ENCODE measurements at regions not wholly inside any gene's neighbourhood (a gene's known extent, or its start where the extent isn't known, plus 50 kb on each side); places are given as distances from the start of the nearest gene placed in this dataset.

DNA sequence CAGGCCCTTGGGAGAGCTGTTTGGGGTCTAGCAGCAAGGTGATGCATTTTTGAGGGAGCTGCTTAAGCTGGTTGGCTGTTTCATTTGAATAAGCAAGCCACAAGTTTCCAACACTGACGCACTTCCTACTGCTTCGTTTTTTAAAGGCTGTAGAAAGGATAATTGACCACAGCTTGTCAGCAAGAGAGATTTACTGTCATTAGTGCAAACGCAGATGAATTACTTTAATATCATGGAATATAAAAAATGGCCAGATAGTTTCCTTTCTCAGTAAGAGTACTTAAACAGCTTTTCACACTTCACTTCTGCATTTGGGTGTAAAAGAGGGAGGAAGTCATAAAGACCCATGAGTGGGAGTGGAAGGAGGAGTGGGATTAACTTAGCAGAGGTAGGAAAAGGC lies 61.5 kb downstream of the FZD1 start (continued):
- TF ChIP-seq MLLT1 (IDR thresholded peaks at IDR 0.05) (no peak), KDM1A (IDR thresholded peaks at IDR 0.05; ENCODE audit: borderline replicate concordance) (no peak), PRDM15 (CRISPR knock-in tag; IDR thresholded peaks at IDR 0.05) (no peak), EED (IDR thresholded peaks at IDR 0.05; ENCODE audit: low read depth) (no peak), NFXL1 (IDR thresholded peaks at IDR 0.05; ENCODE audit: borderline replicate concordance) (no peak), TARDBP (IDR thresholded peaks at IDR 0.05; ENCODE audit: borderline replicate concordance) (no peak), BHLHE40 (IDR thresholded peaks at IDR 0.05; ENCODE audit: borderline replicate concordance in 1 of 2, low read depth in 2 of 2, low read length in 1 of 2) (no peak)

DNA sequence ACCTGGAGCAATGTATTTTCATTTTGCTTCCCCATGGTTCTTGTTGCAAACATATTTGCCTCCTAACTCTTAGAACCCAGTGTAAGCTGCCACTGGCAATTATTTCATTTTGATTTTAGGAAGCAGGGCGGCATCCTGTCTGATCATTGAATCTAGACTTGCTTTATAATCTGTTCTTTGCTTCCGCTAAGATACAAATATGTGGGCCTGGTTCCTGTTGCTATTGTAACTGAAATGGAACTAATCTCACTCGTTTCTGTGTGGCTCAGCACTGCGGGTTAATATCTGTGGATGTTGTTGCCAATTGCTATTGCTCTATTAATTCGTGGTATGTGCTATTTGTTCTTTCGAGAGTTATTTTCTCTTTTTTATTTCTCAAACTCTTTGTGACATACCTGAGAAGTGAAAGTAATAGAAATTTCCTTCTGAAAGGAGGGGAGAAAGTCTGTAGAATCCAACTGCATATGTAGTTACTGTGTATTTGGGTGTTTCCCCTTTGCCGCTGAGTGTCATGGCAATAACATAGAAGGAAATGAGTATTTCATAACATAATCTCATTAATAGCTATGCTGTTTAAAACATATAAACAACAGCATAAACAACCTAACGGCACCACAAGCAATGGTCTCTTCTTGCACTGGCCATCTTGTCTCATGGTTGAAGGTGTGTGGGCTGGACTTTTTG lies 62.4 kb downstream of the FZD1 start:
- H4K20me1 ChIP-seq (ENCODE audit: control insufficient read depth, insufficient read depth), result no peaks in the 10 kb centered on the region; the same call in 1 of the 2 replicates
- CTCF ChIA-PET, result no interaction called here
- ATAC-seq (no peak), FAIRE-seq (no peak), DNase-seq (ENCODE audit: low read depth, low spot score) (no peak)
- no peaks in the 10 kb centered on the region for H3K9me3 ChIP-seq (replicated peaks; ENCODE audit: control insufficient read depth, insufficient read depth, low read length)
- H3K36me3 ChIP-seq (ENCODE audit: control insufficient read depth in 2 of 2, insufficient read depth in 2 of 2, low read length in 1 of 2), result no peaks in the 10 kb centered on the region
- WGBS (ENCODE audit: insufficient coverage, insufficient replicate concordance, low lambda C conversion rate, missing lambda C conversion rate), result 59% methylated on average over 8 of the region's 8 CpGs
- no peak overlapping the region for H2AFZ ChIP-seq (ENCODE audit: control insufficient read depth, low read depth, low read length)
- in situ Hi-C loops (cut with MboI) (no loop called here), intact Hi-C loops (cut with micrococcal nuclease; ENCODE audit: unreplicated experiment) (no loop called here)
- H3K4me3 ChIP-seq, result no peak overlapping the region
- no peak overlapping the region for H3K9ac ChIP-seq (ENCODE audit: control insufficient read depth, insufficient read depth, low read length)
- H3K27ac ChIP-seq (ENCODE audit: control insufficient read depth, insufficient read depth), result no peak overlapping the region
- no peak overlapping the region for H3K4me2 ChIP-seq (ENCODE audit: control insufficient read depth, insufficient read depth)
- no peaks in the 10 kb centered on the region for H3K79me2 ChIP-seq (ENCODE audit: control insufficient read depth, insufficient read depth, low read length)
- POLR2A ChIA-PET, result no interaction called here
- H3K27me3 ChIP-seq (replicated peaks in 1 of 2; ENCODE audit: control insufficient read depth in 2 of 2, insufficient read depth in 2 of 2, low read length in 1 of 2), result no peaks in the 10 kb centered on the region
- RAD21 ChIA-PET (ENCODE audit: unreplicated experiment), result no interaction called here
- H3K4me1 ChIP-seq (ENCODE audit: control insufficient read depth, insufficient read depth, low read length), result no peaks in the 10 kb centered on the region
- SMC1A ChIA-PET (ENCODE audit: uncharacterized antibody, unreplicated experiment), result no interaction called here
- BruUV-seq (replicated peaks), result no TSS peak
- TF ChIP-seq TCF7 (IDR thresholded peaks at IDR 0.05; ENCODE audit: borderline replicate concordance) (no peak), ZNF622 (IDR thresholded peaks at IDR 0.05) (no peak), HDGF (IDR thresholded peaks at IDR 0.05) (no peak), SREBF1 (IDR thresholded peaks at IDR 0.05; ENCODE audit: low read length) (no peak), HDAC6 (IDR thresholded peaks at IDR 0.05; ENCODE audit: unreplicated experiment) (no peak), FOXM1 (IDR thresholded peaks at IDR 0.05; ENCODE audit: low read depth, low read length) (no peak), CEBPB (IDR thresholded peaks at IDR 0.05; ENCODE audit: borderline replicate concordance in 1 of 2, low read depth in 2 of 2, low read length in 2 of 2) (no peak), IKZF2 (IDR thresholded peaks at IDR 0.05) (no peak), PRDM15 (CRISPR knock-in tag; IDR thresholded peaks at IDR 0.05) (no peak)
